HEK293T (cell line): ENCODE measurements at regions not wholly inside any gene's neighbourhood (a gene's known extent, or its start where the extent isn't known, plus 50 kb on each side); places are given as distances from the start of the nearest gene placed in this dataset.

Source experiments
- BHLHE40 ChIP-seq: fragments of 450-650 bp; IDR thresholded peaks from 2 replicates; pipeline ENCODE4 v1.6.1; 2016; ENCODE audit warnings: mild to moderate bottlenecking, moderate library complexity, borderline replicate concordance
- CTBP1 ChIP-seq: fragments of 450-650 bp; IDR thresholded peaks from 2 replicates; pipeline ENCODE4 v1.6.1; 2016; ENCODE audit warnings: borderline replicate concordance
- ELF4 ChIP-seq: fragments of 450-650 bp; IDR thresholded peaks from 2 replicates; pipeline ENCODE4 v1.6.1; 2017; ENCODE audit warnings: antibody characterized with exemption
- FOXA1 ChIP-seq: fragments of 450-650 bp; IDR thresholded peaks from 2 replicates; pipeline ENCODE4 v1.6.1; 2016; ENCODE audit warnings: mild to moderate bottlenecking
- FOXM1 ChIP-seq: fragments of 450-650 bp; IDR thresholded peaks from 2 replicates; pipeline ENCODE4 v1.6.1; 2017; ENCODE audit warnings: mild to moderate bottlenecking, borderline replicate concordance
- HDGF ChIP-seq: fragments of 450-650 bp; IDR thresholded peaks from 2 replicates; pipeline ENCODE4 v1.6.1; 2017; ENCODE audit warnings: antibody characterized with exemption, borderline replicate concordance
- L3MBTL2 ChIP-seq: fragments of 450-650 bp; conservative IDR thresholded peaks from 2 replicates; pipeline ENCODE4 v1.6.1; 2016; ENCODE audit warnings: mild to moderate bottlenecking
- SP1 ChIP-seq: fragments of 450-650 bp; IDR thresholded peaks from 2 replicates; pipeline ENCODE4 v1.6.1; 2017
- SUZ12 ChIP-seq: fragments of 450-650 bp; IDR thresholded peaks from 2 replicates; pipeline ENCODE4 v1.6.1; 2016; ENCODE audit warnings: mild to moderate bottlenecking
- TARDBP ChIP-seq: fragments of 450-650 bp; IDR thresholded peaks from 2 replicates; pipeline ENCODE4 v1.6.1; 2016
- ZNF384 ChIP-seq: fragments of 450-650 bp; IDR thresholded peaks from 2 replicates; pipeline ENCODE4 v1.6.1; 2016

DNA sequence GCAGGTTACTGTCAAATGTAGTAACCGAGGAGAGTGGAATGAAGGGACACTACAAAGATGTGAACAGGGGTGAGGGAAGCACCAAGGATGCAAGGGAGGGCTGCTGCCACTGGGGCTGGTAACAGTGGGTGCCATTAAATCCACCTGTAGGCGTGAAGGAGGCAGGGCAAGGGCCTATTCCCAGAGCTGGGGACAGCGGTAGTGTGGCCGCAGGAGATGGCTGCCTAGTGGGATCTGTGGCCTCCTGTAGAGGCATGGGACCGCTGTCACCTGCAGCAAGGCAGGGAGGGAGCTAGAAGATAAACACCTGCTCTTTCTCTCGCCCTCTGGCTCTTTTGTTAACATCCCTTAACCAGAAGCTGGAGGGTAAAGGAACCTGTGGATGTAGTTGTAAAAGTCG is 80.5 kb upstream of the CNIH3 start:
- TF ChIP-seq ZNF384 (no peak), TARDBP (no peak), ELF4 (no peak), SP1 (no peak), HDGF (no peak), FOXM1 (no peak), SUZ12 (no peak), L3MBTL2 (no peak), FOXA1 (no peak), BHLHE40 (no peak), CTBP1 (no peak)
